HG03103 (cell line): ENCODE measurements at regions not wholly inside any gene's neighbourhood (a gene's known extent, or its start where the extent isn't known, plus 50 kb on each side); places are given as distances from the start of the nearest gene placed in this dataset.
"Not testable (repeated sequence)": the region's sequence is repeated elsewhere in the genome, so short reads cannot be mapped to it uniquely, and the experiment has no call there.

Experiments used
- ATAC-seq: cut with Tn5 transposase; IDR thresholded peaks from one replicate; pipeline ENCODE4 v1.9.1; 2021; ENCODE audit warnings: low read depth; ENCODE audit not compliant: unreplicated experiment

GRCh38 chrX:1140236-1140681 is 72.2 kb downstream of the CRLF2 start:
- no peak for ATAC-seq

GRCh38 chrX:1139185-1139500 is 73.3 kb downstream of the CRLF2 start:
- no peak for ATAC-seq

- ATAC-seq: no peak
These were observed 73.8 kb downstream of the CRLF2 start for GRCh38 chrX:1138476-1139184.

- ATAC-seq: no peak
These were observed 74.9 kb downstream of the CRLF2 start for GRCh38 chrX:1137531-1137930.

- ATAC-seq: not testable (repeated sequence)
These were observed 75.9 kb downstream of the CRLF2 start for GRCh38 chrX:1136582-1136981.

GRCh38 chrX:1134976-1135375 is 77.5 kb downstream of the CRLF2 start:
- ATAC-seq: no peak

GRCh38 chrX:1134156-1134555 is 78.3 kb downstream of the CRLF2 start:
- no peak for ATAC-seq

- ATAC-seq: no peak
These were observed 85.7 kb downstream of the CRLF2 start for GRCh38 chrX:1126738-1127137.

- no peak for ATAC-seq
These were observed 87.9 kb downstream of the CRLF2 start for GRCh38 chrX:1124531-1124930.

GRCh38 chrX:1122851-1123250 is 89.6 kb downstream of the CRLF2 start:
- ATAC-seq: not testable (repeated sequence)

GRCh38 chrX:1119275-1119674 is 93.2 kb downstream of the CRLF2 start:
- no peak for ATAC-seq

GRCh38 chrX:1118572-1119199 is 93.8 kb downstream of the CRLF2 start:
- ATAC-seq: no peak

GRCh38 chrX:1115411-1115810 is 97.0 kb downstream of the CRLF2 start:
- ATAC-seq: not testable (repeated sequence)

GRCh38 chrX:1112321-1112720 is 100.1 kb downstream of the CRLF2 start:
- no peak for ATAC-seq

GRCh38 chrX:1111601-1112300 is 100.7 kb downstream of the CRLF2 start:
- ATAC-seq: no peak

GRCh38 chrX:1109580-1110119 is 102.8 kb downstream of the CRLF2 start:
- no peak for ATAC-seq

GRCh38 chrX:1108501-1109445 is 103.7 kb downstream of the CRLF2 start:
- ATAC-seq: no peak

- no peak for ATAC-seq
These were observed 105.8 kb downstream of the CRLF2 start for GRCh38 chrX:1106478-1107210.

GRCh38 chrX:1105671-1106419 is 106.6 kb downstream of the CRLF2 start:
- no peak for ATAC-seq
